ENCODE measurements at regions not wholly inside any gene's neighbourhood (a gene's known extent, or its start where the extent isn't known, plus 50 kb on each side); places are given as distances from the start of the nearest gene placed in this dataset.

- Histone ChIP-seq H3K27me3 (no peaks in the 10 kb centered on the region), H3K9me3 (no peaks in the 10 kb centered on the region), H3K4me3 (no peak overlapping the region), H3K4me1 (no peaks in the 10 kb centered on the region), H3K27ac (no peak overlapping the region), H3K36me3 (no peaks in the 10 kb centered on the region)
- no peak for TF ChIP-seq POLR2A (IDR thresholded peaks at IDR 0.05)
- no peak for TF ChIP-seq EP300 (IDR thresholded peaks at IDR 0.05)
- TF ChIP-seq CTCF (IDR thresholded peaks at IDR 0.05), result no peak
- TF ChIP-seq POLR2AphosphoS5 (IDR thresholded peaks at IDR 0.05), result no peak
- no peak for ATAC-seq
- 56% methylated on average over 2 of the region's 2 CpGs for WGBS, 2 donors (ENCODE audit: low coverage in 1 of 2)
Measured at GRCh38 chr6:121873595-121873994, 438.1 kb downstream of the GJA1 start.

GRCh38 chr6:121876721-121877120, 441.3 kb downstream of the GJA1 start:
- Histone ChIP-seq H3K27me3 (no peaks in the 10 kb centered on the region), H3K36me3 (no peaks in the 10 kb centered on the region), H3K4me3 (no peak overlapping the region), H3K4me1 (no peaks in the 10 kb centered on the region), H3K9me3 (no peaks in the 10 kb centered on the region), H3K27ac (no peak overlapping the region)
- TF ChIP-seq POLR2A (IDR thresholded peaks at IDR 0.05), result no peak
- TF ChIP-seq EP300 (IDR thresholded peaks at IDR 0.05), result no peak
- no peak for TF ChIP-seq POLR2AphosphoS5 (IDR thresholded peaks at IDR 0.05)
- TF ChIP-seq CTCF (IDR thresholded peaks at IDR 0.05), result no peak
- no peak for ATAC-seq

GRCh38 chr6:121879149-121879548, 443.7 kb downstream of the GJA1 start:
- ATAC-seq, result no peak
- H3K27ac ChIP-seq, result no peak overlapping the region
- no peak for TF ChIP-seq CTCF (IDR thresholded peaks at IDR 0.05)
- no peak for TF ChIP-seq EP300 (IDR thresholded peaks at IDR 0.05)
- TF ChIP-seq POLR2A (IDR thresholded peaks at IDR 0.05), result no peak
- no peak for TF ChIP-seq POLR2AphosphoS5 (IDR thresholded peaks at IDR 0.05)
- no peaks in the 10 kb centered on the region for H3K9me3 ChIP-seq
- WGBS, 2 donors (ENCODE audit: low coverage in 1 of 2), result 27 to 33% methylated on average over 1 of the region's 1 CpG
- H3K4me3 ChIP-seq, result no peak overlapping the region
- H3K4me1 ChIP-seq, result no peaks in the 10 kb centered on the region
- H3K27me3 ChIP-seq, result no peaks in the 10 kb centered on the region
- H3K36me3 ChIP-seq, result no peaks in the 10 kb centered on the region

GRCh38 chr6:121880831-121881230, 445.4 kb downstream of the GJA1 start:
- Histone ChIP-seq H3K4me3 (no peak overlapping the region), H3K27me3 (no peaks in the 10 kb centered on the region), H3K9me3 (no peaks in the 10 kb centered on the region), H3K36me3 (no peaks in the 10 kb centered on the region), H3K4me1 (no peaks in the 10 kb centered on the region), H3K27ac (no peak overlapping the region)
- TF ChIP-seq POLR2AphosphoS5 (IDR thresholded peaks at IDR 0.05) (no peak), EP300 (IDR thresholded peaks at IDR 0.05) (no peak), POLR2A (IDR thresholded peaks at IDR 0.05) (no peak), CTCF (IDR thresholded peaks at IDR 0.05) (no peak)
- no peak for ATAC-seq

GRCh38 chr6:121881974-121882667, 446.7 kb downstream of the GJA1 start:
- no peaks in the 10 kb centered on the region for H3K9me3 ChIP-seq
- TF ChIP-seq POLR2A (IDR thresholded peaks at IDR 0.05) (no peak), POLR2AphosphoS5 (IDR thresholded peaks at IDR 0.05) (no peak), EP300 (IDR thresholded peaks at IDR 0.05) (no peak), CTCF (IDR thresholded peaks at IDR 0.05) (no peak)
- 95 to 100% methylated on average over 1 to 2 of the region's 2 CpGs for WGBS, 2 donors (ENCODE audit: low coverage in 1 of 2)
- H3K4me1 ChIP-seq, result no peaks in the 10 kb centered on the region
- no peak for ATAC-seq
- no peak overlapping the region for H3K4me3 ChIP-seq
- no peaks in the 10 kb centered on the region for H3K27me3 ChIP-seq
- H3K27ac ChIP-seq, result no peak overlapping the region
- no peaks in the 10 kb centered on the region for H3K36me3 ChIP-seq

All from gastroesophageal sphincter (tissue), 4 donors.